Astrocyte (in vitro differentiated cells and primary cell): ENCODE measurements at regions not wholly inside any gene's neighbourhood (a gene's known extent, or its start where the extent isn't known, plus 50 kb on each side); places are given as distances from the start of the nearest gene placed in this dataset.

Experiments
- EZH2 ChIP-seq: IDR thresholded peaks from 2 replicates; pipeline ENCODE4 v1.6.1; 2012; ENCODE audit warnings: mild to moderate bottlenecking, low read length, inconsistent platforms; ENCODE audit not compliant: insufficient read depth
- TF ChIP-seq, protein P1 (sequence below): IDR thresholded peaks from 2 replicates; pipeline ENCODE4 v1.5.1; 2011; ENCODE audit warnings: low read depth, mild to moderate bottlenecking, inconsistent platforms, low read length, moderate library complexity; ENCODE audit not compliant: insufficient read depth

DNA sequence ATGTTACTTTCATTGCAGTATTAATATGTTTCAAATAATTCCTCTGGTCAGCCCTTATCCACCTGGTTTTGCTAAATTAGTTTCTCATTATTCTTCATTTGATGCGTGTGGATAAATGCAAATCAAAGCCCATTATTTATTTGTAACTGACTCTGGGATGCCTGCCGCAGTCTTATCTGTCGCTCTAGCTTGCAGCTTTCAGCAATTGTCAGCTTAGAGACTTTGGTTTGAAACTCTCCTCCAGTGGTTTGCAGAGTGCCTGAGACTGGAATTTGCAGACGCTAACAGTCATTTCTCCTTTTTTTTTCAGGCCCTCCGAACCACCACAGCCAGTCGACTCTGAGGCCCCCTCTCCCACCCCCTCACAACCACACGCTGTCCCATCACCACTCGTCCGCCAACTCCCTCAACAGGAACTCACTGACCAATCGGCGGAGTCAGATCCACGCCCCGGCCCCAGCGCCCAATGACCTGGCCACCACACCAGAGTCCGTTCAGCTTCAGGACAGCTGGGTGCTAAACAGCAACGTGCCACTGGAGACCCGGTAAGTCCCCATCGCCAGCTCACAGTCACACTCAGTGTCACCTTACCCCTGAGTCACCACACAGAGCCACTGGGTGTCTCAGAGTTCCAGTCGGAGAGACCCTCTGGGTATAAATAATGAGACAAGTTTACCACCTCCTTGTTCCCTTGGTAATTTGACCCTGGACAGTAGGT is 339.0 kb upstream of the WWC1 start:
- no peak for TF ChIP-seq EZH2
- TF ChIP-seq, protein P1, sequence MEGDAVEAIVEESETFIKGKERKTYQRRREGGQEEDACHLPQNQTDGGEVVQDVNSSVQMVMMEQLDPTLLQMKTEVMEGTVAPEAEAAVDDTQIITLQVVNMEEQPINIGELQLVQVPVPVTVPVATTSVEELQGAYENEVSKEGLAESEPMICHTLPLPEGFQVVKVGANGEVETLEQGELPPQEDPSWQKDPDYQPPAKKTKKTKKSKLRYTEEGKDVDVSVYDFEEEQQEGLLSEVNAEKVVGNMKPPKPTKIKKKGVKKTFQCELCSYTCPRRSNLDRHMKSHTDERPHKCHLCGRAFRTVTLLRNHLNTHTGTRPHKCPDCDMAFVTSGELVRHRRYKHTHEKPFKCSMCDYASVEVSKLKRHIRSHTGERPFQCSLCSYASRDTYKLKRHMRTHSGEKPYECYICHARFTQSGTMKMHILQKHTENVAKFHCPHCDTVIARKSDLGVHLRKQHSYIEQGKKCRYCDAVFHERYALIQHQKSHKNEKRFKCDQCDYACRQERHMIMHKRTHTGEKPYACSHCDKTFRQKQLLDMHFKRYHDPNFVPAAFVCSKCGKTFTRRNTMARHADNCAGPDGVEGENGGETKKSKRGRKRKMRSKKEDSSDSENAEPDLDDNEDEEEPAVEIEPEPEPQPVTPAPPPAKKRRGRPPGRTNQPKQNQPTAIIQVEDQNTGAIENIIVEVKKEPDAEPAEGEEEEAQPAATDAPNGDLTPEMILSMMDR, result no peak
